Gastroesophageal sphincter (tissue), 3 donors: ENCODE measurements at regions not wholly inside any gene's neighbourhood (a gene's known extent, or its start where the extent isn't known, plus 50 kb on each side); places are given as distances from the start of the nearest gene placed in this dataset.

Experiments
- CTCF ChIP-seq, 4 experiments: fragments of 200-600 bp in 2 of 4; fragments of 450-650 bp in 2 of 4; sonication (generic) in 1 of 4; IDR thresholded peaks; one replicate each; pipeline ENCODE4 v1.5.1; 2017 to 2019; ENCODE audit warnings: antibody characterized with exemption in 4 of 4, mild to moderate bottlenecking in 2 of 4, moderate library complexity in 2 of 4
- EP300 ChIP-seq: sonication (generic); formaldehyde crosslinking; IDR thresholded peaks from one replicate; pipeline ENCODE4 v1.6.1; 2017; ENCODE audit warnings: antibody characterized with exemption, mild to moderate bottlenecking

GRCh38 chr18:10030816-10031541 is 117.2 kb downstream of the VAPA start:
- TF ChIP-seq EP300 (no peak), CTCF (IDR thresholded peaks at IDR 0.05) (no peak)
